DOHH2 (cell line): ENCODE measurements at regions not wholly inside any gene's neighbourhood (a gene's known extent, or its start where the extent isn't known, plus 50 kb on each side); places are given as distances from the start of the nearest gene placed in this dataset.
"Not testable (repeated sequence)": the region's sequence is repeated elsewhere in the genome, so short reads cannot be mapped to it uniquely, and the experiment has no call there.

Experiments used
- H3F3A ChIP-seq: fragments of 200-600 bp; sonication (generic), shearing (Covaris generic); 2 replicates; pipeline ENCODE4 v1.6.0; 2016; ENCODE audit warnings: antibody characterized with exemption, mild to moderate bottlenecking; ENCODE audit not compliant: control insufficient read depth, insufficient read depth
- H3K27ac ChIP-seq: fragments of 200-600 bp; sonication (generic); 2 replicates; pipeline ENCODE4 v1.5.1; 2014; ENCODE audit warnings: low read depth, mild to moderate bottlenecking, low read length, moderate library complexity
- H3K27me3 ChIP-seq: fragments of 200-600 bp; sonication (generic); 2 replicates; pipeline ENCODE4 v1.6.1; 2014; ENCODE audit warnings: mild to moderate bottlenecking, low read length, mixed read lengths; ENCODE audit not compliant: control insufficient read depth
- H3K36me3 ChIP-seq: fragments of 200-600 bp; sonication (generic); 2 replicates; pipeline ENCODE4 v1.6.1; 2014; ENCODE audit warnings: mild to moderate bottlenecking, low read length, moderate library complexity, mixed read lengths; ENCODE audit not compliant: control insufficient read depth
- H3K4me1 ChIP-seq: fragments of 200-600 bp; sonication (generic); 2 replicates; pipeline ENCODE4 v1.6.1; 2014; ENCODE audit warnings: mild to moderate bottlenecking, low read length, mixed read lengths; ENCODE audit not compliant: control insufficient read depth
- H3K4me2 ChIP-seq: fragments of 200-600 bp; sonication (generic); 2 replicates; pipeline ENCODE4 v1.6.0; 2014; ENCODE audit warnings: mild to moderate bottlenecking, low read length, moderate library complexity
- H3K4me3 ChIP-seq: fragments of 200-600 bp; sonication (generic); 2 replicates; pipeline ENCODE4 v1.5.1; 2014; ENCODE audit warnings: mild to moderate bottlenecking, low read length, mixed read lengths
- H3K79me2 ChIP-seq: fragments of 200-600 bp; sonication (generic); 2 replicates; pipeline ENCODE4 v1.6.1; 2014; ENCODE audit warnings: mild to moderate bottlenecking, low read length, mixed read lengths; ENCODE audit not compliant: control insufficient read depth
- H3K9me2 ChIP-seq: fragments of 200-600 bp; sonication (generic); replicated peaks from 2 replicates; pipeline ENCODE4 v1.6.1; 2014; ENCODE audit warnings: mild to moderate bottlenecking, low read length, mixed read lengths; ENCODE audit not compliant: control insufficient read depth
- H3K9me3 ChIP-seq: fragments of 200-600 bp; sonication (generic); 2 replicates; pipeline ENCODE4 v1.6.1; 2014; ENCODE audit warnings: antibody characterized with exemption, low read length, mixed read lengths; ENCODE audit not compliant: control insufficient read depth, insufficient read depth
- H4K20me1 ChIP-seq: fragments of 200-600 bp; sonication (generic); 2 replicates; pipeline ENCODE4 v1.6.0; 2014; ENCODE audit warnings: low read depth, mild to moderate bottlenecking, antibody characterized with exemption, low read length, moderate library complexity; ENCODE audit not compliant: control insufficient read depth, insufficient read depth
- EZH2phosphoT487 ChIP-seq: fragments of 200-600 bp; sonication (generic); IDR thresholded peaks from 2 replicates; pipeline ENCODE4 v1.6.1; 2017; ENCODE audit warnings: borderline replicate concordance, mild to moderate bottlenecking, antibody characterized with exemption, low read length, moderate library complexity, mixed read lengths
- TF ChIP-seq, protein P1 (sequence below): fragments of 200-600 bp; sonication (generic); IDR thresholded peaks from one replicate; pipeline ENCODE4 v1.5.1; 2014; ENCODE audit warnings: antibody characterized with exemption, mild to moderate bottlenecking, low read depth, low read length; ENCODE audit not compliant: poor library complexity, severe bottlenecking

DNA sequence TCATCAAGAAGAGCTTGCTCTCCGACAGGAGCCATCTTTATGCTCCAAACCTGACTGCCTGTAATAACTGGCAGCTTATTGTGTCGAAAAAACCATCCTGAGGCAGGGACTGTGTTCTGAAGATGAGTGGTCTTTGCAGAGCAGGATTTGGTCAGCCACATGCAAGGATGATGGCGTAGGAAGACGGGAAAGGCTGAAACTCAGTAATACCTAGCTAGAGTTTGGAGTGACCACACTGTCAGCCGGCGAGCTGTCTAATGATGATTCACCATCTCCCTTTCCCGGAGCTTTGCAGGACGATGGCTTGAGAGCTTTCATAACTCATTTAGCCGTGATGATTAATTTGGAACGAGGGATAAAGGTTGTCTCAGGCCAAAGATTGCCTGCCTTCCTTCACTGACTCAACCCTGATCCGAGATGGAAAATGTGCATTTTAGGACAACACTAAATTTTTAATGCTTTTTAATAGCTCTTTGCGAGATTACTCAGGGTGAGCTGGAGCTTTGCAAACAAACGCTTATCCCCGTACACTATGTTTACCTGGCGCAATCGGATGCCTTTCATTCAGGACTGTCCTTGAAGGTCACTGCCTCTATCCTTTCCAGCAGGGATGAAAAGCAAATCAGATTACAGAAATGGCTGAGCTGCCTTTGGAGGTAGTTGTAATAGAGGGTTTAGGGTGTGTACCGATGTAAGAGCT lies 288.5 kb downstream of the ASMT start:
- Histone ChIP-seq H3F3A (no peaks in the 10 kb centered on the region), H3K27me3 (no peaks in the 10 kb centered on the region), H3K79me2 (no peaks in the 10 kb centered on the region), H3K36me3 (no peaks in the 10 kb centered on the region), H4K20me1 (no peaks in the 10 kb centered on the region), H3K9me2 (no peaks in the 10 kb centered on the region), H3K4me3 (no peak overlapping the region), H3K4me1 (no peaks in the 10 kb centered on the region), H3K9me3 (peaks cover 6% of the 10 kb centered on the region; the same call in 1 of the 2 replicates), H3K4me2 (no peak overlapping the region), H3K27ac (no peak overlapping the region)
- TF ChIP-seq, protein P1, sequence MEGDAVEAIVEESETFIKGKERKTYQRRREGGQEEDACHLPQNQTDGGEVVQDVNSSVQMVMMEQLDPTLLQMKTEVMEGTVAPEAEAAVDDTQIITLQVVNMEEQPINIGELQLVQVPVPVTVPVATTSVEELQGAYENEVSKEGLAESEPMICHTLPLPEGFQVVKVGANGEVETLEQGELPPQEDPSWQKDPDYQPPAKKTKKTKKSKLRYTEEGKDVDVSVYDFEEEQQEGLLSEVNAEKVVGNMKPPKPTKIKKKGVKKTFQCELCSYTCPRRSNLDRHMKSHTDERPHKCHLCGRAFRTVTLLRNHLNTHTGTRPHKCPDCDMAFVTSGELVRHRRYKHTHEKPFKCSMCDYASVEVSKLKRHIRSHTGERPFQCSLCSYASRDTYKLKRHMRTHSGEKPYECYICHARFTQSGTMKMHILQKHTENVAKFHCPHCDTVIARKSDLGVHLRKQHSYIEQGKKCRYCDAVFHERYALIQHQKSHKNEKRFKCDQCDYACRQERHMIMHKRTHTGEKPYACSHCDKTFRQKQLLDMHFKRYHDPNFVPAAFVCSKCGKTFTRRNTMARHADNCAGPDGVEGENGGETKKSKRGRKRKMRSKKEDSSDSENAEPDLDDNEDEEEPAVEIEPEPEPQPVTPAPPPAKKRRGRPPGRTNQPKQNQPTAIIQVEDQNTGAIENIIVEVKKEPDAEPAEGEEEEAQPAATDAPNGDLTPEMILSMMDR, result no peak
- TF ChIP-seq EZH2phosphoT487, result no peak

DNA sequence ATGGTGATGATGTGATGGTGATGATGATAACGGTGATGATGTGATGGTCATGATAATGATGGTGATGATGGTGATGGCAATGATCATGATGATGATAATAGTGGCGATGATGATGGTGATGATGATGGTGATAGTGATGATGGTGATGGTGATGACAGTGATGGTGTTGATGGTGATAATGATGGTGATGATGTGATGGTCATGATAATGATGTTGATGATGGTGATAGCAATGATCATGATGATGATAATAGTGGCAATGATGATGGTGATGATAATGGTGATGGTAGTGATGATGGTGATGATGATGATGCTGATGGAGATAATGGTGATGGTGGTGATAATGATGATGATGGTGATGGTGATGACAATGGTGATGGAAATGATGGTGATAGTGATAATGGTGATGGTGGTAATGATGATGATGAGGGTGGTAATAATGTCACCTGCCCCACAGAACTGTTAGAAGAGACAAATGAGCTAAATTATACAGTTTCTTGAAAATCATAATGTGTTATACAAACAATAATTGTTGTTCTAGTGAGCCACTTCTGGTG lies 289.9 kb downstream of the ASMT start:
- Histone ChIP-seq H3K27ac (no peak overlapping the region), H3K9me2 (no peaks in the 10 kb centered on the region), H3F3A (no peaks in the 10 kb centered on the region), H4K20me1 (no peaks in the 10 kb centered on the region), H3K79me2 (no peaks in the 10 kb centered on the region), H3K9me3 (peaks cover 6% of the 10 kb centered on the region; the same call in 1 of the 2 replicates), H3K27me3 (no peaks in the 10 kb centered on the region), H3K36me3 (no peaks in the 10 kb centered on the region), H3K4me3 (no peak overlapping the region), H3K4me1 (0 out of 2 replicates have a peak, but pooled peaks cover 3% of the 10 kb centered on the region), H3K4me2 (no peak overlapping the region)
- TF ChIP-seq, protein P1, result no peak
- TF ChIP-seq EZH2phosphoT487, result no peak

DNA sequence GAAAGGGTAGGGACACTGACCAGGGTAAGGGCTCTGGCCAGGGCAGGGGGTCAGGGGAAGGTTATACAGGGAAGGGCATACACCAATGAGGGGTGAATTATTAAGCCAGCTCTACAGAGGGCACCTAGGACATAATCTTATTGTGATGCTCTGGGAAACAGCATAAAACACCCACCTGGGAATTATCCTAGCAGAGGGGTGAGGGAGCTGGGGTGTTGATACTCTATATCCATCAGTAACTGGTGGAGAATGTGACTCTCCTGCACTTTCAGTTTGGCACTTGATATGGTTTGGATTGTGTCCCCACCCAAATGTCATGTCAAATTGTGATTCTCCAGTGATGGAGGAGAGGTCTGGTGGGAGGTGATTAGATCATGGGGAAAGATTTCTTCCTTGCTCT lies 291.2 kb downstream of the ASMT start:
- H3K9me3 ChIP-seq, result peaks cover 6% of the 10 kb centered on the region; the same call in 1 of the 2 replicates
- no peaks in the 10 kb centered on the region for H4K20me1 ChIP-seq
- no peaks in the 10 kb centered on the region for H3K79me2 ChIP-seq
- 0 out of 2 replicates have a peak, but pooled peaks cover 4% of the 10 kb centered on the region for H3K4me1 ChIP-seq
- no peaks in the 10 kb centered on the region for H3F3A ChIP-seq
- H3K4me3 ChIP-seq, result no peak overlapping the region
- TF ChIP-seq, protein P1, result no peak
- no peak for TF ChIP-seq EZH2phosphoT487
- no peaks in the 10 kb centered on the region for H3K9me2 ChIP-seq
- no peaks in the 10 kb centered on the region for H3K27me3 ChIP-seq
- H3K4me2 ChIP-seq, result no peak overlapping the region
- no peaks in the 10 kb centered on the region for H3K36me3 ChIP-seq
- no peak overlapping the region for H3K27ac ChIP-seq

DNA sequence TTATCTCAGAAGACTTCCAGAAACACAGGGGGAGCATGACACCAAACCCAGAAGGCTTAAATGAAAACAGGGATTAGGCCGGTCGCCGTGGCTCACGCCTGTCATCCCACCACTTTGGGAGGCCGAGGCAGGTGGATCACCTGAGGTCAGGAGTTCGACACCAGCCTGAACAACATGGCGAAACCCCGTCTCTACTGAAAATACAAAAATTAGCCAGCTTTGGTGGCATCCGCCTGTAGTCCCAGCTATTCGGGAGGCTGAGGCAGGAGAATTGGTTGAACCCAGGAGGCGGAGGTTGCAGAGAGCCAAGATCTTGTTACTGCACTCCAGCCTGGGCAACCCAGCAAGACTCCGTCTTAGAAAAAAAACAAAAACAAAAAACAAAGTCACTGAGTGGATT lies 294.1 kb downstream of the ASMT start:
- H3F3A ChIP-seq, H3K4me2 ChIP-seq, H3K9me3 ChIP-seq, H3K4me1 ChIP-seq, H3K4me3 ChIP-seq, H3K36me3 ChIP-seq, H3K9me2 ChIP-seq, H3K27me3 ChIP-seq, H3K27ac ChIP-seq, H3K79me2 ChIP-seq, H4K20me1 ChIP-seq: not testable (repeated sequence)
